RWPE1 (cell line): ENCODE measurements at regions not wholly inside any gene's neighbourhood (a gene's known extent, or its start where the extent isn't known, plus 50 kb on each side); places are given as distances from the start of the nearest gene placed in this dataset.

Source experiments
- CTCF ChIA-PET: fragments of 350-600 bp; sonication (Branson Sonifier 250); formaldehyde crosslinking; extraction: SDS; loops from one replicate; lab custom pipeline; 2021; lab: Yijun Ruan, JAX
- POLR2A ChIA-PET: fragments of 400-600 bp; formaldehyde crosslinking; extraction: SDS; loops from one replicate; lab custom pipeline; 2020; ENCODE audit warnings: antibody characterized with exemption; ENCODE audit not compliant: low non-redundant PET; lab: Yijun Ruan, JAX
- DNase-seq: peaks from one replicate; pipeline ENCODE4 v3.0.0; 2012; ENCODE audit warnings: low spot score
- H3K27ac ChIP-seq: fragments of 450-650 bp; 2 replicates; pipeline ENCODE4 v1.5.1; 2017
- CTCF ChIP-seq: fragments of 450-650 bp; conservative IDR thresholded peaks from 2 replicates; pipeline ENCODE4 v1.5.1; 2017; ENCODE audit warnings: low read depth, mild to moderate bottlenecking

GRCh38 chr4:81860111-81860510, 388.4 kb upstream of the RASGEF1B start:
- ChIA-PET POLR2A (no interaction called here), CTCF (no interaction called here)
- TF ChIP-seq CTCF = no peak
- DNase-seq = no peak
- no peak overlapping the region for H3K27ac ChIP-seq

DNA sequence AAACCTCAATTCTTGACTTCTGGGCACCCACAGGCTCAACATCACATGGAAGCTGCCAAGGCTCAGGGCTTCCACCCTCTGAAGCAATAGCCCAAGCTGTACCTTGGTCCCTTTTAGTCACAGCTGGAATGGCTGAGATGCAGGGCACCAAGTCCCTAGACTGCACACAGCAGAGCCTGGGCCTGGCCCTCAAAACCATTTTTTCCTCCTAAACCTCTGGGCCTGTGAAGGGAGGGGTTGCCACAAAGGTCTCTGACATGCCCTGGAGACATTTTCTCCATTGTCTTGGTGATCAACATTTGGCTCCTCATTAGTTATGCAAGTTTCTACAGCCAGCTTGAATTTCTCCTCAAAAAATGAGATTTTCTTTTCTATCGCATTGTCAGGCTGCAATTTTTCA, 382.7 kb upstream of the RASGEF1B start:
- no peak overlapping the region for H3K27ac ChIP-seq
- no peak for DNase-seq
- ChIA-PET POLR2A (no interaction called here), CTCF (no interaction called here)
- TF ChIP-seq CTCF = no peak

- H3K27ac ChIP-seq = no peak overlapping the region
- DNase-seq = no peak
- ChIA-PET CTCF (no interaction called here), POLR2A (no interaction called here)
- TF ChIP-seq CTCF = no peak
Observed at GRCh38 chr4:81852031-81852715, 380.5 kb upstream of the RASGEF1B start.

GRCh38 chr4:81850701-81851100, 379.0 kb upstream of the RASGEF1B start:
- ChIA-PET CTCF (interaction anchor here (0.8 kb wide), 1 partner anchor 445 kb away, joined by 3 read pairs; no protein-coding TSS in a partner anchor), POLR2A (no interaction called here)
- DNase-seq = no peak
- no peak for TF ChIP-seq CTCF
- no peak overlapping the region for H3K27ac ChIP-seq

GRCh38 chr4:81845761-81846160, 374.1 kb upstream of the RASGEF1B start:
- ChIA-PET POLR2A (no interaction called here), CTCF (interaction anchor here (0.6 to 2.0 kb wide), 2 partner anchors 126 to 378 kb away, joined by 3 to 12 read pairs; no protein-coding TSS in a partner anchor)
- DNase-seq = no peak
- H3K27ac ChIP-seq = no peak overlapping the region
- no peak for TF ChIP-seq CTCF

- no peak for TF ChIP-seq CTCF
- CTCF ChIA-PET = interaction anchor here (0.6 to 2.0 kb wide), 3 partner anchors 125 to 378 kb away, joined by 3 to 12 read pairs (median 3); no protein-coding TSS in a partner anchor
- DNase-seq = no peak
- POLR2A ChIA-PET = no interaction called here
- no peak overlapping the region for H3K27ac ChIP-seq
Observed at GRCh38 chr4:81845273-81845672, 373.6 kb upstream of the RASGEF1B start.
